HG03159 (cell line): ENCODE measurements at regions not wholly inside any gene's neighbourhood (a gene's known extent, or its start where the extent isn't known, plus 50 kb on each side); places are given as distances from the start of the nearest gene placed in this dataset.
"Not testable (repeated sequence)": the region's sequence is repeated elsewhere in the genome, so short reads cannot be mapped to it uniquely, and the experiment has no call there.

ENCODE experiments used
- ATAC-seq: cut with Tn5 transposase; IDR thresholded peaks from one replicate; pipeline ENCODE4 v1.9.1; 2021; ENCODE audit warnings: mild to moderate bottlenecking, moderate library complexity; ENCODE audit not compliant: unreplicated experiment

- ATAC-seq = not testable (repeated sequence)
These were observed 104.5 kb downstream of the ZNF33B start for GRCh38 chr10:42533866-42534265.

DNA sequence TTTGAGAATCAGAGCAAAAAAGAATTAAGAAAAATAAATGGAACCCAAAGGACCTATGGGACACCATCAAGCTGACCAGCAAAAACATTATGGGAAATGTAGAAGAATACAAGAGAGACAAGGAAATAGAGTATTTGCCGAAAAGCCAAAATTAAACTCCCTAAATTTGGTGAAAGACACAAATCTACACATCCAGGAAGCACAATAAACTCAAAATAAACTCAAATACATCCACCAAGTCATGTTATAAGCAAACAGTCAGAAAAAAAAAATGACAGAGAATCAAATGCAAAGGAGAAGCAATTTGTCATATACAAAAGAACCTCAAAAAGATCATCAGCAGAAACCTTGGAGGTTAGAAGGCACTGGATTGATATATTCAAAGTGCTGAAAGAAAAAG, 105.4 kb downstream of the ZNF33B start:
- ATAC-seq = no peak

DNA sequence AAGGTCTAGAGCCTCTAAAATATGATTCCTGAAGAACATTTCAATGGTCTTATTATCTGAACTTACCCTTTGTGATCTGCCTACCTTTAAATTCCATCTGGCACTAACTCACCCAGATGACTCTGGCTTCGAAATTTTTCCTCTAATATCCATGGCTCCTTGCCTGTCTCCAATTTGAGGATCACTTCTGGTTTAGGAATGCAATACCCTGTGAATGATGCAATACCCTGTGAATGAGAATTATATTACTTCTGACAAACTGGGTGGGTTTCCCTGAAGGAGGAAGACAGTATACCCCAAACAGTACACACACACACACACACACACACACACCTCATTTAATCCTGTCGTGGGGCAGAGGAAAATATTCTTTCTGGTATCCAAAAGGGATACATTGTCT, 115.3 kb downstream of the ZNF33B start:
- no peak for ATAC-seq

DNA sequence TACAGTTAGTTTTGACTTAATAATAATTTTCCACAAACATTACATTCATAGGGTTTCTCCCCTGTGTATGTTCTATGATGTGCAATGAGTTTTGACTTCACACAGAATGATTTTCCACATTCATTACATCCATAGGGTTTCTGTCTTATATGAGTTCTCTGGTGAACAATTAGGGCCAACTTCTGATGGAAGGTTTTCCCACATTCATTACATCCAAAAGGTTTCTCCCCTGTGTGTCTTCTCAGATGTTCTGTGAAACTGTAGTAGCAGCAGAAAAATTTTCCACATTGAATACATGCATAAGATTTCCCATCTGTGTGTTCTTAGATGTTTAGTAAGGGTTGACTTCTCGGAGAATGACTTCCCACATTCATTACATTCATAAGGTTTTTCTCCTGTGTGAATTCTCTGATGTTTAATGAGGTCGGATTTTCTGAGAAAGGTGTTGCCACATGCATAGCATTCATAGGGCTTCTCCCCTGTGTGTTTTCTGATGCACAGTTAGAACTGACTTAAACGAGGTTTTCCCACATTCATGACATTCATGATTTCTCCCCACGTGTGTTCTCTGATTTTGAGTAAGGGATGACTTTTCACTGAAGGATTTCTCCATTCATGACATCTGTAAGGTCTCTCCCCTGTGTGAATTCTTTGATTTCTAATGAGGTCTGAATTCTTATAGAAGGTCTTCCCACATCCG, 118.5 kb downstream of the ZNF33B start:
- no peak for ATAC-seq

DNA sequence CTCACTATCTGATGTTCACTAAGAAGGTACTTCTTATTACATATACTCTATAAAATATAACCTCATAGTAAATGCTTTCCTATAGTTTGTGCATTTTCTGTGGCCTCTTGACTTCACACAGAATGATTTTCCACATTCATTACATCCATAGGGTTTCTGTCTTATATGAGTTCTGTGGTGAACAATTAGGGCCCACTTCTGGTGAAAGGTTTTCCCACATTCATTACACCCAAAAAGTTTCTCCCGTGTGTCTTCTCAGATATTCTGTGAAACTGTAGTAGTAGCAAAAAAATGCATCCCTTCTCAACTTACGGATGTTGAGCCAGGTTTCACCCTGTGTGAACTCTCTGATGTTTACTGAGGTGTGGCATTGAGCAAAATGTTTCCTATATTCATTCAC, 119.3 kb downstream of the ZNF33B start:
- no peak for ATAC-seq

DNA sequence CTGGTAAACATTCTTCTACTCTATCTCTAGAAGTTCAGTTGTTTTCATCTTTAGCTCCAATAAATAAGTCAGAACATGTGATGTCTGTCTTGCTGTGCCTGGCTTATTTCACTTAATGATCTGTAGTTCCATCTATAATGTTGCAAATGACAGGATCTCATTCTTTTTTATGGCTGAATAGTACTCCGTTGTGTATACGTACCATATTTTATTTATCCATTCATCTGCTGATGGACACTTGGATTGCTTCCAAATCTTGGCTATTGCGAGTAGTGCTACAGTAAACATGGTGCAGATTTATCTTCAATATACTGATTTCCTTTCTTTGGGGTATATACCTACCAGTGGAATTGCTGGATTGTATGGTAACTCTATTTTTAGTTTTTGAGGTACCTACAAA, 124.4 kb downstream of the ZNF33B start:
- ATAC-seq = no peak

- ATAC-seq = no peak
These were observed 146.6 kb downstream of the ZNF33B start for GRCh38 chr10:42491801-42492200.

DNA sequence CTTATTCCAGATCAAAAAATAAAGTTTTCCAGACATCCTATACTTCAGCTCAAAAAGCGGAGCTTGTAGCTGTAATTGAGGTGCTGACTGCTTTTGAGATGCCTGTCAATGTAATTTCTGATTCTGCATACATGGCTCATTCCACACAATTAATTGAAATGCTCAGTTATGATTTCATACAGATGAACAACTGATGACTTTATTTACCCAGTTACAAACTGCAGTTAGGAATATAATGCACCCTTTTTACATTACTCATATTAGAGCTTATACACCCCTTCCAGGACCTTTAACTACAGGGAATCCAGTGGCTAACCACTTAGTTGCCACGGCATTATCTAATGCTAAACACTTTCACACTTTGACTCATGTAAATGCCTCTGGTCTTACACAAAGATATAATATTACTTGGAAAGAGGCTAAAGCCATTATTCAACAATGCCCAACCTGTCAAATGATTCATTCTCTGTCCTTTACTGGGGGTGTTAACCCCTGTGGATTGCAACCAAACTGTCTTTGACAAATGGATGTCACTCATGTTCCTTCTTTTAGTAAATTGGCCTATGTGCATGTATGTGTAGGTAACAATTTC, 147.3 kb downstream of the ZNF33B start:
- no peak for ATAC-seq

GRCh38 chr10:42490368-42490767, 148.0 kb downstream of the ZNF33B start:
- no peak for ATAC-seq

GRCh38 chr10:42488416-42488815, 150.0 kb downstream of the ZNF33B start:
- no peak for ATAC-seq

- ATAC-seq = no peak
These were observed 156.0 kb downstream of the ZNF33B start for GRCh38 chr10:42482411-42482810.

DNA sequence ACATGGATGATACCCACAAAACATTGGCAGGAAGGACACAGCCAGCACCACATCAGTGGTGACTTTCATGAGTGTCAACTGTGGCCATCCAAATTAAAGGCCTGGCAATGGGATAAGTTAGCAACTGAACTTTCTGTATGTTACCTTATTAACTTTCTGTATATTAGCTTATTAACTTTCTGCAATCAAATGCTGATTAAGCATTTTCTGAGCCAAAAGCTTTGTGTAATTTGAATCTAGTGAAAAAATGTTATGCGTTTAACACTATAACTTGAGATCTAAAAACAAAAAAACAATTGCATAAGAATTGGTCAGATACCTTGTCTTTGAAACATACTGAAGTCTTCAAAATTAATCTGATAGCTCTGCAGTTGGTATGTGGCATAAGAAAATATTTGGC, 159.3 kb downstream of the ZNF33B start:
- ATAC-seq = no peak

DNA sequence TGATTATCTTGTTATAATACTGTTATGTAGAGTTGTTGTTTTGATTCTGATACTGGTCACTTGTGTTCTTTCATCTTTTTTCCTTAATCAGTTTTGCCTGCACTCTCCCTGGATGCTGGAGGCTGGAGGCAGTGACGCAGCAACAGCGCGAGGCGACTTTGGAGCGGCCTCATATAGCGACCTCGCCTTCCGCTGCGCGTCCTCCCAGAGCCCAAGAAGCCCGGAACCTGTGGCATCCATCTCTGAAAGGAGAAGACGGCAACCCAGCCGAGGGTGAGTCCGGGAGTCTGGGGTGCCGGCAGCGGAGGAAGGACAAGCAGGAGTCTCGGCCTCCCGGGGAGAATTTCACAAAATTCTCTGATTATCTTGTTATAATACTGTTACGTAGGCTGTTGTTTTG, 161.2 kb downstream of the ZNF33B start:
- ATAC-seq = no peak

DNA sequence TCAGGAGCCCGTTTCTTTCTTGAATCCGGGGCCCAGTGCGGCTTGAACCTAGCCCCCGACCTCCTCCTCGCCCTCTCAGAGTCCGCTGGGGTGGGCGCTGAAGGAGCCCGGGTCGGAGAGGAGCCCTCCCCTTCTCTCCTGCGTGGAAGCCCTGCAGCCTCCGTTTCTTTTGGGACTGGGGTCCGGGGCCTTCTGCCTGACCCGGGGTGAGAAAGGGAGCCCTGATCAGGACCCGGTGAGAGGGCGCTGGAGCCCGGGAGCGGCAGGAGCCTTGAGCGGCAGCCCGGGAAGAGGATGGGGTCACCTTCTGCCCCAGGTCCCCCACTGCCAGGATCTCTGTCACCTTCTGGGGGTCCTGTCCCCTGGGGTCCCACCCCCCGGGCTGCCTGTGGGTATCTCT, 162.3 kb downstream of the ZNF33B start:
- ATAC-seq = no peak

DNA sequence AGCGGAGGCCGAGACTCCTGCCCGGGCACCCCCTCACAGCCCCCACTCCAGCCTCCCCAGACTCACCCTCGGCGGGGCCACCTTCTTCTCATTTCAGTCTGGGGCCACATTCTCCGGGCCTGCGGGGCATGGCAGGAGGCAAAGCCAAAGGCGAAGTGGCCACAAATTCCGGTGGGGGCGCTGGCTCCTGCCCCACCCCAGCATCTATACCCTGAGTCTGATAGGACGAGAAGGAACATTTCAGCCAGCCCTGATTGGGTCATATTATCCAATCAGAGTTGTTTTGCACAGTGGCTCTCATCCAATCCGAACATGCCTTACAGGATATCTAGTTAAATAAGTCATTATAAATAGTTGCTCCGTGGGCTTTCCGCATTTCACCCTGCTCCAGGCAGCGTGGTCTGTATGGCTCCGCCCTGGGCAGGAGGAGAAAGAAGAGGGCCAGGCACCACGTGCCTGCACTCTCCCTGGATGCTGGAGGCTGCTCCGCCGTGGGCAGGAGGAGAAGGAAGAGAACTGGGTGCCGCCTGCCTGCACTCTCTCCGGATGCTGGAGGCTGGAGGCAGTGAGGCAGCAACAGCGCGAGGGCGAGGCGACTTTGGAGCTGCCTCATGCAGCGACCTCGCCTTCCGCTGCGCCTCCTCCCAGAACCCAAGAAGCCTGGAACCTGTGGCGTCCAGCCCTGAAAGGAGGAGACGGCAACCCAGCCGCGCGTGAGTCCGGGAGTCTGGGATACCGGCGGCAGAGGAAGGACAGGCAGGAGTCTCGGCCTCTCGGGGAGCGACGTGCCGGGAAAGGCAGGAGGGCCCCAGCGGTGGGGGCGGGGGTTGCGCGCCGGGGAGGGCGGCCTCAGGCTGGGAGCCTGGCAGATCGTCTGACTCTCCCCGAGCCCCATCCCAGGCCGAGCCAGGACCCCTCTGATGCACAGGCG, 162.9 kb downstream of the ZNF33B start:
- ATAC-seq = no peak

DNA sequence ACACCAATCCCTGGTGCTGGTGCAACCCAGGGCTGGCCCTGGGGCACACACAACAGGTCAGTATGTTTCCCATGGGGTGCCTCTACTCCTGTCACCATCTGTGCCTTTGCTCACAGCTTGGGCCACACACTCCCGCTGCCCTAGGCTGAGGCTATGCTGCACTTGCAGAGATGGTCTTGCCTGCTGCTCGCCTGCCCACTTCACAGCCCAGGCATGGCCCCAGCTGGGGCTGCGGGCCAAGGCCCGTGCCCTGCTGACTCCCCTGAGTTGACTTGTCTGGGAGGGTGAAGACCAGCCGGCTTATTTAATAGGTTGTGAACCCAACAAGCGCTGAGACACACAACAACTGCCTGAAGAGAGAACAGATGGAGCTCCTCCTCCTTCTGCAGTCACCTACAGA, 184.1 kb downstream of the ZNF33B start:
- no peak for ATAC-seq

- no peak for ATAC-seq
These were observed 207.3 kb downstream of the ZNF33B start for GRCh38 chr10:42431095-42431494.

DNA sequence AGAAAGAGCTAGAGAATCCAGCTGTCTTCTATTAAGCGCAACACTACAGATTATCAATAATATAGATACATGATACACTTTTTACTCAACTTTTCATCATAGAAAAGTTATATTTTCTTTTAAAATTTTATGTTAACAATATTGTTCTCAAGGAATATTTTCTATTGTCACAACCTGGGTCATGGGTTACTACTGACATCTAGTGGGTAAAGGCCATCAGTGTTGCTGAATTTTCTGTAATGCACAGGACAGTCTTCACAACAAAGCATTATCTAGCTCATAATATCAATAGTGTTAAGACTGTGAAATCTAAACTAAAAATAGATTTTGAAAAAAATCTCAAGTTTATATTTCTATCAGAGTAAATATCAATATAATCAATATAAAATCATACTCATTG, 209.8 kb downstream of the ZNF33B start:
- no peak for ATAC-seq

DNA sequence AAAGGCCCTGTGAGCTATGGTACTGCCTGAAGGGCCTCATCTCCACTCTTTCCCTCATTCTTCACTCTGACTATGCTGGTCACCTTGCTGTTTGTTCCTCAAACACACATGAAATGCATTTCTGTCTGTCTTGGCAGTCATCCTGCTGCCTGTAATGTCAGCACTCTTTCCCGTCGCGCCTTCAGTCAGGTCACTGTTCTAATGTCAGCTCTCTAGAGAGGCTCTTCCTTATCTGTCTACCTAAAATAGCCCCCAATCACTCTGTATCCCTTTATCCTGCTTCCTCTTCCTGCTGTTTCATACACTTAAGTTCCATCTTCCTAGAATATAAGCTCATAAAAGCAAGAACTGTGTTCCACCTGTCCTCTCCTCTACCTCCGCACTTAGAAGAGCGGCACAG, 215.5 kb downstream of the ZNF33B start:
- ATAC-seq = no peak

GRCh38 chr10:42421812-42422211, 216.6 kb downstream of the ZNF33B start:
- no peak for ATAC-seq

DNA sequence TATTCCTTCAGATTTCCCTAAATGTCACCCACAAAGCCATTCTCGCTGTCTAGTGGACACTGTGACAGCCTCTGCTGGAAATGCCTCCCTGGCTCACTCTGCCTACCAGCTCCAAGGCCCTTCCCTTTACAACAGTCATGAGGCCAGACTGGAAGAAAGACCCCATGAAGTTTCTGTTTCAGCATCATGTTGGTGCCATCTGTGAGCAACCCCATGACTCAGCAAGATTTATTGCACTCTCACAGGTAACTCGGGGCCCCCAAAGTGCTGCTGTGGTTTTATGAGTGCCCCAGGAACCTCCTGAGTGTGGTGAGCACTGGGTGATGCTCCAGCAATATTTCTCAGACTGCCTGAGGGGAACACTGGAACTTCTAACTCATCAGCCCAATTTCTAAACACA, 218.6 kb downstream of the ZNF33B start:
- no peak for ATAC-seq
